ENCODE measurements at regions not wholly inside any gene's neighbourhood (a gene's known extent, or its start where the extent isn't known, plus 50 kb on each side); places are given as distances from the start of the nearest gene placed in this dataset.

DNA sequence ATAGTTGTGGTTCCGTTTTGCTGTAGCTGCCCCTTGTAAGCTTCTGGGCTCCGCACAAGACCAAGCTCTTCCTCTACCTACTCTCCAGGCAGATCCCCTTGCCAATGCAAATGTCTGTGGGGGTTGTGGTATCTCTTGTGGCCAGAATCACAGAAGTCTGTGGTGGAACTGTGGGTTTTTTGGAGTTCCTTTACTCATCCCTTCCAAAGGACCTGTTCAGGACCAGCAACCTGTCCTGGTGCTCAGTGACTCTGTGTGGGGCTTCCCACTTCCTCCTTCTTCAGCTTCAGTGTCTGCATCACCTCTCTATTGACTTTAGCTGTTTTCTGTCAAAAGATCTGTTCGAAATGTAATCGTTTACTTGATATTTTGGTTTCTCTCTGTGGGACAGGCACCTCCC is 441.3 kb upstream of the ADAMTSL1 start:
- no peak for TF ChIP-seq CTCF (conservative IDR thresholded peaks at IDR 0.05; ENCODE audit: low read depth, low read length)
- DNase-seq (ENCODE audit: low read depth): no peak
- H3K4me3 ChIP-seq (ENCODE audit: low read depth, low read length): no peak overlapping the region

DNA sequence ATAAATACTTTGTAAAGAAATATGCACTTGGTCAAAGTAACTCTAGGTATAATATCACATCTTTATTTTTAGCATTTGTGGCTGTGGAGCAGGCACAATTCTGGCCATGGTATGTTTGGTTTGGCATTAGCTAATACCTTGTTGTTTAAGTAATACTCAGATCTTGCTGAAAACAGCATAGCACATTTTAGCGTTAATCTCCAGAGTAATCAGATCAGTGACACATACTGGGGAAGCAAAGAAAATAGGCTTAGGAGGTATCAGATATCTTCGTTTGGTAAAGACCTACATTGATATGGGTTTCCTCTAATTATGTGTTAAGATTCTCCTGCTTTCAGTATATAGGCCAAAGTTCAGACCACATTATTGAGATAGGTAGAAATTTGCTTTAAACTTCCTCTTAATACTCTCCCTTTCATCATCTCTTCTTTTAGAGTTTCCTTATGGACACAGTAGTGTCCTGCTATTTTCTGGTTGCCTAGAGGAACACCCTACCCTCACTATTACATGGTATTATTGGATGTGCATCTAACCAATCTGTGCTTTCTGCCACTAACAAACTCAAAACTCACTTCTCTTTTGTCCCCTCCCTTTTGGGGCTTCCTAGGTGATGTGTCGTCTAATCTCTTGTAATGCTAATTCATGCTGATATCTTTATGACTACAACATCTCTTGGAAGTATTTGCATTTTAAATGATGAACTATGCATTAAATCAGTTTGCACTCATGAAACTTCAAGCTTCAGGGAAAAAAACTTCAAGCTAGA is 437.3 kb upstream of the ADAMTSL1 start:
- no peak for TF ChIP-seq CTCF (conservative IDR thresholded peaks at IDR 0.05; ENCODE audit: low read depth, low read length)
- no peak overlapping the region for H3K4me3 ChIP-seq (ENCODE audit: low read depth, low read length)
- no peak for DNase-seq (ENCODE audit: low read depth)

DNA sequence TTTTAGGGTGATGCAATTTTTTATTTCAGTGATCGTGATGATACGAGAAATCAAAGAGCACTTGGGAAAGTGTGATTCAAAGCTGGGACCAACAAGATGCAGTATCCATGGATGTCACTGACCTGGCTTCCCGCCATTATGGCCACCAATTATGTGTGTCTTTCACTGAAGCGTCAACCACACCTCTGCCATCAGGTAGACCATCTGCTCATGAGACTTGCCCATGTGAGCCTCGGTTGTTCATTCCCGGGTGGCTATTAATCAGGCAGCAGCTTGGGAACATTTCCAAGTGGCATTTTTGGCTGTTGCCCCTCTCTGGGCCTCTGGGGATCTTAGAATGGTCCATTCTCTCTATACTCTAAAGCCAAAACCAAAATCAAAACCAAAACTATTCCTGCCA is 436.0 kb upstream of the ADAMTSL1 start:
- no peak overlapping the region for H3K4me3 ChIP-seq (ENCODE audit: low read depth, low read length)
- no peak for TF ChIP-seq CTCF (conservative IDR thresholded peaks at IDR 0.05; ENCODE audit: low read depth, low read length)
- no peak for DNase-seq (ENCODE audit: low read depth)

DNA sequence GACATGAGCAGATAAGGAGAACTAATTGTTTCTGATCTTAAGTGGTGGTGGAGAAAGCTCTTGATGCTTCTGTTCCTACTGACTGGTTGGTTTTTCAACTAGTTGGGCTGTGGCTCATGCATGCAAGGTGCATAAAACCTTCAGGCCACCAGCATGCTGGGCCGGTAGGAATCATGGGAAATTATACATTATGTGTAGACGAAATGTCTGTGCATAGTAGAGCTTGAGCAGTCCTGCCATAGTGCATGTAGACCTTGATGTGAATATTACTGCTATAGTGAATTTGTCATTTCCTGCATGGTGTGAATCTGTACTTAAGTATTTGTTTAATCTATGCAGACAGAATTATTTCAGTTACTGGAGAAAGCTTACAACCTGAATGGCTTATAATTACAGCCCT is 433.6 kb upstream of the ADAMTSL1 start:
- no peak for DNase-seq (ENCODE audit: low read depth)
- no peak for TF ChIP-seq CTCF (conservative IDR thresholded peaks at IDR 0.05; ENCODE audit: low read depth, low read length)

DNA sequence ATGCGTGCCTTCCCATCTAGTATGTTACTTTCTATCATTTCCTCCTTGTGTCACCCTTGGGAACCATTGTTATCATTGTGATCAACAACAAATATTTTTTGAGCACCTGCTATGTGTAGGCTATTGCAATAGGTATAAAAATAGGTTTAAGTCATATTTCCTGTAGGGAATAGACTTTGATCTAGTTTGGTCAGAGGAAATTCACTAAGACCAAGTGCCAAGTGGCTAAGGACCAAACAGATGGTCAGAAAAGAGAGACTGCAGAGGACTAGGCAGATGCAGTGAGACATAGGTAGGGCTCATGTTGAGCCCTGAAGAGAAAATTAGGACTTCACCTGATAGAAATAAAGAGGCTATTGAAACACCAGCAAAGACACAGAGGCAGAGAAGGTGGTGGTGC is 430.0 kb upstream of the ADAMTSL1 start:
- DNase-seq (ENCODE audit: low read depth): no peak
- no peak for TF ChIP-seq CTCF (conservative IDR thresholded peaks at IDR 0.05; ENCODE audit: low read depth, low read length)
- no peak overlapping the region for H3K4me3 ChIP-seq (ENCODE audit: low read depth, low read length)

More for the DNA sequence above, 433.6 kb upstream of the ADAMTSL1 start:
- no peak overlapping the region for H3K4me3 ChIP-seq (ENCODE audit: low read depth, low read length)

- TF ChIP-seq CTCF (conservative IDR thresholded peaks at IDR 0.05; ENCODE audit: low read depth, low read length): no peak
These were observed 428.6 kb upstream of the ADAMTSL1 start for GRCh38 chr9:18045326-18045725.

GRCh38 chr9:18046068-18046467 is 427.9 kb upstream of the ADAMTSL1 start:
- TF ChIP-seq CTCF (conservative IDR thresholded peaks at IDR 0.05; ENCODE audit: low read depth, low read length): no peak
- DNase-seq (ENCODE audit: low read depth): no peak
- no peak overlapping the region for H3K4me3 ChIP-seq (ENCODE audit: low read depth, low read length)

More at GRCh38 chr9:18045326-18045725, 428.6 kb upstream of the ADAMTSL1 start:
- no peak for DNase-seq (ENCODE audit: low read depth)
- H3K4me3 ChIP-seq (ENCODE audit: low read depth, low read length): no peak overlapping the region

Measured in choroid plexus epithelial cell (primary cell).